ENCODE measurements at regions not wholly inside any gene's neighbourhood (a gene's known extent, or its start where the extent isn't known, plus 50 kb on each side); places are given as distances from the start of the nearest gene placed in this dataset.
"Not testable (repeated sequence)": the region's sequence is repeated elsewhere in the genome, so short reads cannot be mapped to it uniquely, and the experiment has no call there.

GRCh38 chr9:31323726-31324444 lies 1060.6 kb upstream of the ACO1 start:
- H3K4me3 ChIP-seq (ENCODE audit: low read depth, low read length): no peak overlapping the region
- H3K27ac ChIP-seq (ENCODE audit: extremely low read depth, low read depth, low read length): no peak overlapping the region
- POLR2A ChIA-PET: no interaction called here
- H3K9me3 ChIP-seq (ENCODE audit: control insufficient read depth, insufficient read depth, low read depth, low read length): no peaks in the 10 kb centered on the region
- no peaks in the 10 kb centered on the region for H3K4me1 ChIP-seq (ENCODE audit: control insufficient read depth, insufficient read depth, low read length)
- no peaks in the 10 kb centered on the region for H3K36me3 ChIP-seq (ENCODE audit: control insufficient read depth in 2 of 2, insufficient read depth in 1 of 2, low read length in 2 of 2)
- CTCF ChIA-PET: no interaction called here
- TF ChIP-seq ZNF157 (tag by site-specific recombination; IDR thresholded peaks at IDR 0.05) (no peak), ZNF10 (tag by site-specific recombination; IDR thresholded peaks at IDR 0.05) (no peak), PBX3 (CRISPR knock-in tag; IDR thresholded peaks at IDR 0.05) (no peak), ZSCAN23 (tag by site-specific recombination; IDR thresholded peaks at IDR 0.05) (no peak), ZNF664 (tag by site-specific recombination; IDR thresholded peaks at IDR 0.05) (no peak), WT1 (tag by site-specific recombination; IDR thresholded peaks at IDR 0.05) (no peak), ZBTB1 (tag by site-specific recombination; IDR thresholded peaks at IDR 0.05) (no peak)

DNA sequence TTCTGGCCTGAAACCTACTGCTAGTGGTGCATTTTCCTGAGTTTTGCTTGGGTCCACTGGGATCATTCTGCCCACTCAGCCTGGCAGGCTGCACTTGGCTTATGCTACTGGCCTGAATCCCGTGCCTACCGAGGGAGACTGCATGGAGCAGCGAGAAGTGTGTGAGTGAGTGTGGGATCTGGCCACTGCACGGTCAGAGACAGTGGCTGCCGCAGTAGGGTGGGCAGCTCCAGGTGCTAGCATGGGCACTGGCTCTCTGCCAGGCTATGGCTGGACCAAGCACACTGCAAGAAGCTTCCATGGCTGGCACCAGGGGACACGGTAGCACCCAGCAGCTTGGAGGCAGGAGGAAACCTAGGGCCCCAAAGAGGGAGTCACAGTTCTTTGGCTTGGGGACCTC lies 1058.7 kb upstream of the ACO1 start:
- CTCF ChIA-PET: no interaction called here
- Histone ChIP-seq H3K4me1 (ENCODE audit: control insufficient read depth, insufficient read depth, low read length) (no peaks in the 10 kb centered on the region), H3K9me3 (ENCODE audit: control insufficient read depth, insufficient read depth, low read depth, low read length) (no peaks in the 10 kb centered on the region), H3K36me3 (ENCODE audit: control insufficient read depth in 2 of 2, insufficient read depth in 1 of 2, low read length in 2 of 2) (no peaks in the 10 kb centered on the region), H3K27ac (ENCODE audit: extremely low read depth, low read depth, low read length) (no peak overlapping the region), H3K4me3 (ENCODE audit: low read depth, low read length) (no peak overlapping the region)
- POLR2A ChIA-PET: no interaction called here
- no peak for TF ChIP-seq ZNF341 (tag by site-specific recombination; IDR thresholded peaks at IDR 0.05; ENCODE audit: low read depth)
- TF ChIP-seq ZNF140 (tag by site-specific recombination; IDR thresholded peaks at IDR 0.05): no peak
- TF ChIP-seq, protein P1, sequence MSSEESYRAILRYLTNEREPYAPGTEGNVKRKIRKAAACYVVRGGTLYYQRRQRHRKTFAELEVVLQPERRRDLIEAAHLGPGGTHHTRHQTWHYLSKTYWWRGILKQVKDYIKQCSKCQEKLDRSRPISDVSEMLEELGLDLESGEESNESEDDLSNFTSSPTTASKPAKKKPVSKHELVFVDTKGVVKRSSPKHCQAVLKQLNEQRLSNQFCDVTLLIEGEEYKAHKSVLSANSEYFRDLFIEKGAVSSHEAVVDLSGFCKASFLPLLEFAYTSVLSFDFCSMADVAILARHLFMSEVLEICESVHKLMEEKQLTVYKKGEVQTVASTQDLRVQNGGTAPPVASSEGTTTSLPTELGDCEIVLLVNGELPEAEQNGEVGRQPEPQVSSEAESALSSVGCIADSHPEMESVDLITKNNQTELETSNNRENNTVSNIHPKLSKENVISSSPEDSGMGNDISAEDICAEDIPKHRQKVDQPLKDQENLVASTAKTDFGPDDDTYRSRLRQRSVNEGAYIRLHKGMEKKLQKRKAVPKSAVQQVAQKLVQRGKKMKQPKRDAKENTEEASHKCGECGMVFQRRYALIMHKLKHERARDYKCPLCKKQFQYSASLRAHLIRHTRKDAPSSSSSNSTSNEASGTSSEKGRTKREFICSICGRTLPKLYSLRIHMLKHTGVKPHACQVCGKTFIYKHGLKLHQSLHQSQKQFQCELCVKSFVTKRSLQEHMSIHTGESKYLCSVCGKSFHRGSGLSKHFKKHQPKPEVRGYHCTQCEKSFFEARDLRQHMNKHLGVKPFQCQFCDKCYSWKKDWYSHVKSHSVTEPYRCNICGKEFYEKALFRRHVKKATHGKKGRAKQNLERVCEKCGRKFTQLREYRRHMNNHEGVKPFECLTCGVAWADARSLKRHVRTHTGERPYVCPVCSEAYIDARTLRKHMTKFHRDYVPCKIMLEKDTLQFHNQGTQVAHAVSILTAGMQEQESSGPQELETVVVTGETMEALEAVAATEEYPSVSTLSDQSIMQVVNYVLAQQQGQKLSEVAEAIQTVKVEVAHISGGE (tag by site-specific recombination; conservative IDR thresholded peaks at IDR 0.05; ENCODE audit: low read depth): no peak

- H3K36me3 ChIP-seq (ENCODE audit: control insufficient read depth in 2 of 2, insufficient read depth in 1 of 2, low read length in 2 of 2); H3K27ac ChIP-seq (ENCODE audit: extremely low read depth, low read depth, low read length); H3K9me3 ChIP-seq (ENCODE audit: control insufficient read depth, insufficient read depth, low read depth, low read length); H3K4me3 ChIP-seq (ENCODE audit: low read depth, low read length); H3K4me1 ChIP-seq (ENCODE audit: control insufficient read depth, insufficient read depth, low read length); POLR2A ChIA-PET; CTCF ChIA-PET: not testable (repeated sequence)
Observed at GRCh38 chr9:31326883-31327282, 1057.6 kb upstream of the ACO1 start.

DNA sequence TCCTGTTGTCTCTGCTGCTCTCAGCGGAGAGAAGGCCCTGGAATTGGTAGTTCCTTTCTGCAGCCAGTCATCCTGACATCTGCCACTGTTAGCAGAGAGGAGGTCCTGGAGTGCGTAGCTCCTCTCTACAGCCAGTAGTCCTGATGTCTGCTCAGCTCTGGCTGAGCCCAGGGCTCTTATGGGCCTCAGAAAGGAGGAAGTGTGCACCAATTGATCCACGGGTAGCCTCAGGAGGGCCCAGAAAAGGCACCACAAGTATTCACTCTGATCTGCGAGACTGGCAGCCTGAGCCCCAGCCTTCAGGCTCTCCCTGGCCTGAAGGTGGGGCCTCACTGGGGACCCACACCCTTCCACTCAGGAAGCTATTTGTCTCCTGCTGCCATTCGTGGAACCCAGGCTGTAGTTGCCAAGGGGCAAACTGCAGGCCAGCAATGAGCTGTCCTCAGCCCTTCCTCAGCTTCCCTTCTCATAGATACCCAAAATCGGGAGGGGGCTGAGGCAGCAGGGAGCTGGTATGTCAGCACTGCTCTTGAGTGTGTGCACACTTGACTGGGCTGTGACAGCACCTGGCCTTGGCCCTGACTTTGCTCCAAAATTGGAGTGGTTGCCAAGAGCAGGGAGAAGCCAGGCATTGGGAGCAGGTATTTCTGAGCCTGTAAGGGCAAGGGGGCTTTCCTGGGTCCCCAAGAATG lies 1049.5 kb upstream of the ACO1 start:
- Histone ChIP-seq H3K27ac (ENCODE audit: extremely low read depth, low read depth, low read length) (no peak overlapping the region), H3K9me3 (ENCODE audit: control insufficient read depth, insufficient read depth, low read depth, low read length) (no peaks in the 10 kb centered on the region), H3K36me3 (ENCODE audit: control insufficient read depth in 2 of 2, insufficient read depth in 1 of 2, low read length in 2 of 2) (no peaks in the 10 kb centered on the region), H3K4me3 (ENCODE audit: low read depth, low read length) (no peak overlapping the region), H3K4me1 (ENCODE audit: control insufficient read depth, insufficient read depth, low read length) (no peaks in the 10 kb centered on the region)
- CTCF ChIA-PET: interaction anchor here (0.6 kb wide), 1 partner anchor 12 kb away, joined by 4 read pairs; no protein-coding TSS in a partner anchor
- no peak for TF ChIP-seq SCRT2 (tag by site-specific recombination; IDR thresholded peaks at IDR 0.05)
- no peak for TF ChIP-seq SP7 (tag by site-specific recombination; IDR thresholded peaks at IDR 0.05)
- no peak for TF ChIP-seq ZBTB48 (tag by site-specific recombination; IDR thresholded peaks at IDR 0.05)
- TF ChIP-seq ZNF311 (tag by site-specific recombination; IDR thresholded peaks at IDR 0.05; ENCODE audit: borderline replicate concordance): no peak
- no peak for TF ChIP-seq ZNF121 (tag by site-specific recombination; IDR thresholded peaks at IDR 0.05)
- TF ChIP-seq ZNF645 (tag by site-specific recombination; IDR thresholded peaks at IDR 0.05): no peak
- TF ChIP-seq ZNF624 (tag by site-specific recombination; IDR thresholded peaks at IDR 0.05): no peak
- TF ChIP-seq ZNF292 (tag by site-specific recombination; IDR thresholded peaks at IDR 0.05; ENCODE audit: borderline replicate concordance, low read depth): no peak
- TF ChIP-seq ZNF148 (tag by site-specific recombination; IDR thresholded peaks at IDR 0.05; ENCODE audit: borderline replicate concordance): no peak
- POLR2A ChIA-PET: no interaction called here

Data from HEK293 (cell line).